Osteocyte (in vitro differentiated cells): ENCODE measurements at regions not wholly inside any gene's neighbourhood (a gene's known extent, or its start where the extent isn't known, plus 50 kb on each side); places are given as distances from the start of the nearest gene placed in this dataset.

Source experiments
- DNase-seq: peaks from one replicate; pipeline ENCODE4 v3.0.0; 2021; ENCODE audit warnings: mixed read lengths; ENCODE audit not compliant: unreplicated experiment; ENCODE audit errors: extremely low spot score
- H3K27ac Mint-ChIP-seq: one replicate; pipeline ENCODE4 v1.8.0; 2021; ENCODE audit warnings: mild to moderate bottlenecking, mixed read lengths; ENCODE audit not compliant: unreplicated experiment
- H3K27me3 Mint-ChIP-seq: one replicate; pipeline ENCODE4 v1.8.0; 2021; ENCODE audit warnings: mixed read lengths; ENCODE audit not compliant: unreplicated experiment
- H3K36me3 Mint-ChIP-seq: one replicate; pipeline ENCODE4 v1.8.0; 2021; ENCODE audit warnings: mixed read lengths; ENCODE audit not compliant: unreplicated experiment
- H3K4me1 Mint-ChIP-seq: one replicate; pipeline ENCODE4 v1.8.0; 2021; ENCODE audit warnings: mixed read lengths; ENCODE audit not compliant: unreplicated experiment
- H3K4me3 Mint-ChIP-seq: one replicate; pipeline ENCODE4 v1.8.0; 2021; ENCODE audit warnings: mild to moderate bottlenecking, moderate library complexity, mixed read lengths; ENCODE audit not compliant: unreplicated experiment
- H3K9me3 Mint-ChIP-seq: one replicate; pipeline ENCODE4 v1.8.0; 2021; ENCODE audit warnings: mixed read lengths; ENCODE audit not compliant: unreplicated experiment
- CTCF ChIP-seq: fragments of 200-600 bp; sonication (generic); IDR thresholded peaks from 2 replicates; pipeline ENCODE4 v1.5.0; 2021; ENCODE audit warnings: antibody characterized with exemption, mild to moderate bottlenecking, moderate library complexity

- no peak for DNase-seq
- Mint-ChIP-seq H3K36me3 (no peaks in the 10 kb centered on the region), H3K4me1 (no peaks in the 10 kb centered on the region), H3K27ac (no peak overlapping the region), H3K4me3 (no peak overlapping the region), H3K27me3 (no peaks in the 10 kb centered on the region), H3K9me3 (peaks cover 23% of the 10 kb centered on the region)
- no peak for TF ChIP-seq CTCF
Measured at GRCh38 chr2:239536186-239536585, 135.4 kb upstream of the HDAC4 start.

- Mint-ChIP-seq H3K4me1 (no peaks in the 10 kb centered on the region), H3K4me3 (no peak overlapping the region), H3K9me3 (peaks cover 18% of the 10 kb centered on the region), H3K36me3 (no peaks in the 10 kb centered on the region), H3K27me3 (no peaks in the 10 kb centered on the region), H3K27ac (no peak overlapping the region)
- no peak for TF ChIP-seq CTCF
- DNase-seq = no peak
Measured at GRCh38 chr2:239535413-239536144, 134.8 kb upstream of the HDAC4 start.

- TF ChIP-seq CTCF = no peak
- peaks cover 25% of the 10 kb centered on the region for H3K9me3 Mint-ChIP-seq
- no peaks in the 10 kb centered on the region for H3K27me3 Mint-ChIP-seq
- DNase-seq = no peak
- no peak overlapping the region for H3K27ac Mint-ChIP-seq
- no peak overlapping the region for H3K4me3 Mint-ChIP-seq
- H3K4me1 Mint-ChIP-seq = no peaks in the 10 kb centered on the region
- H3K36me3 Mint-ChIP-seq = no peaks in the 10 kb centered on the region
Measured at GRCh38 chr2:239534581-239535412, 134.0 kb upstream of the HDAC4 start.

GRCh38 chr2:239533569-239534316 lies 132.9 kb upstream of the HDAC4 start:
- Mint-ChIP-seq H3K27ac (no peak overlapping the region), H3K9me3 (peaks cover 23% of the 10 kb centered on the region), H3K4me1 (no peaks in the 10 kb centered on the region), H3K36me3 (no peaks in the 10 kb centered on the region), H3K4me3 (no peak overlapping the region), H3K27me3 (no peaks in the 10 kb centered on the region)
- DNase-seq = no peak
- TF ChIP-seq CTCF = no peak
